GM18502 (cell line): ENCODE measurements at regions not wholly inside any gene's neighbourhood (a gene's known extent, or its start where the extent isn't known, plus 50 kb on each side); places are given as distances from the start of the nearest gene placed in this dataset.
A peak's percentile ranks its signal among the peaks of the same experiment; 100 is the strongest.
"Not testable (repeated sequence)": the region's sequence is repeated elsewhere in the genome, so short reads cannot be mapped to it uniquely, and the experiment has no call there.

Experiments used
- ATAC-seq: cut with Tn5 transposase; IDR thresholded peaks from one replicate; pipeline ENCODE4 v1.9.1; 2021; ENCODE audit warnings: mild to moderate bottlenecking; ENCODE audit not compliant: unreplicated experiment, poor library complexity

DNA sequence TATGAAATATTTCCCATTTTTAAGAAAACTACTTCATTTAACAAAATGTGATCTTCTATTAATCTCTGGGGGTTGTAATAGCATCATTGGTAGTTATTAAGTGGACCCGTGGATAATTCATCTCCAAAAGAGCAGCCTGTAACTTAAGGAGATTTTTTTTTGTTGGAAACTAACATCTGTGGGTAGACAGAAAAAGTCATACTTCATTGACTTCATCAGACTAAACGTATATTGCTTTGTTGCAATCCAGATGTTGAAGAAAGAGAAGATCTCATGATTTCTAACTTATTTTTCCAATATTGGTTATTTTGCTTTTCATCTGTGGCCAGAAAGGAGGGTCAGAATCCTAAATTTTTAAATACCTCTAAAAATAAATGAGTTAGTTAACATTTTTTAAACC is 296.5 kb upstream of the MIR17HG start:
- no peak for ATAC-seq

GRCh38 chr13:91052876-91053275 is 294.6 kb upstream of the MIR17HG start:
- no peak for ATAC-seq

GRCh38 chr13:91053318-91054065 is 294.0 kb upstream of the MIR17HG start:
- ATAC-seq = no peak

DNA sequence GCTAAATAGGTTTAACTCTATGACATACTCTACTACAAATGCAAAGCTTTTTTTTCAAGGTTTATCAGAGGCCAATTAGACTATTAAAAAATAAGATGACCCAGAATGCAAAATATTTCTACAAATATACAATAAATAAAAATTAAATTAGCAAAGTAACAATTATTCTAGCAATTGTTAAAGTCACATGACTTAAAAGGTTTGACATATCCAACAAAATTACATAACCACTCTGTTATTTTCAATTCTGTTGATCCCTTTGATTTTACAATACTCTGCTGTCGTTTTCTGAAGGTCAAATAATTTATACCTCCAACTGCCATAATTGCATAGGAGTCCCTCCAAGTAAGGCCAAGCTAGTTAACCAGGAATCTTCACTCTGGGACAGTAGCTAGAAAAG is 292.6 kb upstream of the MIR17HG start:
- ATAC-seq = no peak

GRCh38 chr13:91056746-91057145 is 290.7 kb upstream of the MIR17HG start:
- ATAC-seq = peak; percentile 88

DNA sequence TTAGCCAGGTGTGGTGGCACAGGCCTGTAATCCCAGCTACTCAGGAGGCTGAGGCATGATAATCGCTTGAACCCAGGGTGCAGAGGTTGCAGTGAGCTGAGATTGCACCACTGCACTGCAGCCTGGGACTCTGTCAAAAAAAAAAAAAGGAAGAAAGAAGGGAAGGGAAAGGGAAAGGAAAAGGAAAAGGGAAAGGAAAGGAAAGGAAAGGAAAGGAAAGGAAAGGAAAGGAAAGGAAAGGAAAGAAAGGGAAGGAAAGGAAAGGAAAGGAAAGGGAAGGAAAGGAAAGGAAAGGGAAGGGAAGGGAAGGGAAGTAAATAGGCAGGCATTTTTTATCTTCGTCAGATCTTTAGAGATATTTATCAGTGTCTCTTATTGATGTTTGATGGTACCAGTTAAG is 290.0 kb upstream of the MIR17HG start:
- ATAC-seq = not testable (repeated sequence)

GRCh38 chr13:91058066-91058465 is 289.4 kb upstream of the MIR17HG start:
- no peak for ATAC-seq

- no peak for ATAC-seq
Observed at GRCh38 chr13:91058919-91059318, 288.6 kb upstream of the MIR17HG start.

DNA sequence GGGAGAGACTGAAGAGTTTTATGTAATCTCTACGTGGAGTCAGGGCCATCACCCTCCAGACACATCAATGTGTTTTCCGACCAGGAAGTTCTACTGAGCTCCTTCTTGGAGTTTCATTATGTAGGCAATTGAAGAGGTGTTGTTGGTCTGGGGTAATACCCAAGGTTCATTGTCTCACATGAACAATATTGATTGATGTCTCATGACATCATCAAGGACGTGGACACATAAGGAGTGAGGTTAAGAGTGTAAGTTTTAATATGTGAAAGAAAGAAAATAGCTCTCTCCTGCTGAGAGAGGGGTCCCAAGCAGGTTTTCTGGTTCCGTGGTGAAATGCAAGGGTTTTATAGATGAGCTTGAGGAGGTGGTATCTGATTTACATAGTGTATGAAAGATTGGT is 280.7 kb upstream of the MIR17HG start:
- ATAC-seq = no peak

DNA sequence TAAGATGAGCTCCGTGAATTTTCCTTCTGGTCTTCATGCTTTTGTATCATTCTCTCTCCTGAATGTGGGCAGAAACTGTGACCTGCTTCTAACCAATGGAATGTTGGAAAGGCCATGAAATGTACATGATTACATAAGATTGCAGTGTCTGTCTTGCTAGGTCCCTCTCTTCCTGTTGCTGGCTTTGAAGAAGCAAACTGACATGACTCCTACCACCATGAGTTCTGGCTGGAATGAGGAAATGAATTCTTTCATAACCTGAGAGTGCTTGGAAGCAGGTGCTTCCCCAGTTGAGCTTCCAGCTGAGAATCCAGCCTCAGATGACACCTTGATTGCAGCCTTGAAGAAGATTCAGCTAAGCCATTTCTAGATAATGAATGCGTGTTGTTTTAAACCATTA is 275.0 kb upstream of the MIR17HG start:
- ATAC-seq = no peak

DNA sequence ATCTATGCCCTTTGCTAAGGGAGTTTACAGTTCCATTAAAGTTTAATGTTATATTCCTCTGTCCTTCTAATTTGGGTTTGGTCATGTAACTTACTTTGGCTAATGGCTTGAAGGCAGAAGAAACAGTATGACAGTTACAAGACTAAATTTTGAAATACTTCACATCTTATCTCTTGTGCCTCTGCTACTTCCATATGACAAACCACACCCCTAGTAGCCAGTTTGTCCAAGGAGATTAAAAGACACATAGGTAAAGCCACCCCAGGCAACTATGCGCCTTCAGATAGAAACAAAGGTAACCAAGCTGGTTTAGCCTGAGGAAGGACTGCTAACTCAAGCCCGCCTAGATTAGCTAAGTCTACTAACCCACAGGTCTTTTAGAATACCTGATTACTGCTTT is 273.4 kb upstream of the MIR17HG start:
- ATAC-seq = no peak

DNA sequence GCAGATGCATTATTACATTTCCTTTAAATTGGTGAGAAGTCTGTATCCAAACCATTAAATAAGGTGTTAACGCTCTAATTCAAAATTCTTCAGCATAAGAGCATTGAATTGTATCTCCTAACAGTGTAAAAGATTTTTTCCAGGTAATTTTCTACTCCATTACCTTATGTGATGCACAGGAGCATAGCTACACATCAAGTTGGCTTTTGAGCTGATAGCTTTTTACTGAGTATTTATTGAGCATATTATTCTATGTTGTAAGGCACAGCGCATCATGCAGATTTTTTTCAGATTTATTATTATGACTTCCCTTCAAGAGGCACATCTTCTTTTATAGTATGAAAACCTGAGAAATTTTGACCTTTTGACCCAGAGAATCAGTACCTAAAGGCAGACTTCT is 270.7 kb upstream of the MIR17HG start:
- no peak for ATAC-seq

- ATAC-seq = no peak
Observed at GRCh38 chr13:91078093-91078679, 269.3 kb upstream of the MIR17HG start.

GRCh38 chr13:91079176-91079575 is 268.3 kb upstream of the MIR17HG start:
- ATAC-seq = no peak

- ATAC-seq = no peak
Observed at GRCh38 chr13:91085127-91085526, 262.4 kb upstream of the MIR17HG start.

DNA sequence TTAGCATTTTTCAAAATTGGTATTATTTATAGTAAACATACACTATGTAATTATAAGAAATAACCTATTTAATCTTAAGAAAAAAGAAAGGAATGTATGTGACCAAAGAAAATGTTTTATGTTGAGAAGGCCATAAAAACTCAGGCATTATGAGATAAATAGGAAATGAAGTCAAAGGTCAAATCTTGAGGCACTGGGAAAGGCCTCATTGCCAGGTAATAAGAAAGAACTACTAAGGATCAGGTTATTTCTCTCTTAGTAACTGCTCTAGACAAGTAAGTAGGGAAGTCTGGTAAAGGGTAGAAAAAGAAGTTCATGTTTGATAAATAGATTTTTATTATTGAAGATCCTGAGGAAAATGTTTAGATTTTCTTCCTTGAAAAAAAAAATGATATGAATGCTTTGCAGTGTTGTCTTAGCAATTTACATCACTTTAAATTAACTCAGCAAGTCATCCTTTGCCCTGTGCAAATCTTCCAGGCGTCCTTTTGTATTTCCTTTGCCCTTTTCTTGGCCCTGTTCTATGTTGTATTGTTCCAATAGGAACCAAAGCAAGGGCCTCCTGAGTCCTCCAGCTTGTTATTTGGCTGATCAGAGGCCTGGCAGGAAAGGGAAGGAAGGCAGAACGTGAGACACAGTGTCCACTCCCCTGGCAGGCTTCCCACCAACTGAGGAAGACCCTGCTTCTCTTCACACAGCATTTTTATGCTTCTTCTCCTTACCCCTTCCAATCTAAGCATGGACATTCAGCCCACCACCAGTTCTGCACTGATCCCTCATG is 260.4 kb upstream of the MIR17HG start:
- no peak for ATAC-seq

DNA sequence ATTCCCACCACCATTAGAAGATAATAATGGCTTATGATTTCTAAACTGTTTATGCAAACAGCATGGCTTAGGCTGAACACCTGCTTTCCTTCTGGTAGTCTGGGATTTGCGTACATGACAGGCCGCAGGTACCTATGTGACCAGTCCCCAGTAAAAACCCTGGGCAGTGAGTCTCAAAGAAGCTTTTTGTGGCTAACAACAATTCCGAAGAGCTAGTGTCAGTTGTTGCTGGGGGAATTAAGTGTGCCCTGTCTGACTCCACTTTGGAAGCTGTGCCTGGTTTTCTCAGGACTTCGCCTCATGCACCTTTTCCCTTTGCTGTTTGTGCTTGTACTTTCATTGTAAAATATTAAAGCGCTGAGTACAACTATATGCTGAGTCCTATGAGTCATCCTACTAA is 250.2 kb upstream of the MIR17HG start:
- ATAC-seq = no peak

DNA sequence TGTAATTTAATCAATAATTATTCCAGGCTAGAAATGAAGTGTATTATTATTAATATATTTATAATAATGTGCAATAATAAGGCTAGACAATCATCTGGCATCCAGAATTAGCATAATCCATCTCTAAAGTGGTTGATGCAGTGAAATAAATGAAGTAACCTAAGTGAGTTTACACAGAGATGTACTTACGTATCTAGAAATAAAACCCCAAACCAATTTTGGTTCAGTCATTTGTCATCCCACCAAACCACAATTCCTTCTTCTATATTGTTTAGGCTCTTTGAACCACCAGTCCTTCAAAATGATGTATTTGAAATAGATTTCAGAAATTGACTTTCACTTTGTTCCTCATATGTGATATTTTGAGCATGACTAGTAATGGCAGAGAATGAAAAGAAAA is 247.6 kb upstream of the MIR17HG start:
- ATAC-seq = no peak

DNA sequence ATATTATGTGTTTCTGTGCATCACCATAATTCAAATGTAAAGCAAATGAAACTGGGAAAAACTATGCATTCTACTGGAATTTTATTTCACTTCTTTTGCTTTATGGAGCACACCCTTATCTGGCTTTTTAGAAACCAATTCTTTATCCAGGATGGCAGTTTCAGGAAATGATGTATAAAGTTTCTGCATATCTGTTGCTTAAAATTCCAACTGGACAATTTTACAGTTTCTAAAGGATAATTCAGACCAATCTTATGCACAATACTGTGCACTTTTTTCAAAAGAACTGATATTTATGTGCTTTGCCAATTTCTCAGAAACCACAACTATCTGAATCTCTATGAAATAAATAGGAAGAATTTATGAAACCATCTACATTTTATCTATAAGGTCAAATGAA is 246.5 kb upstream of the MIR17HG start:
- ATAC-seq = no peak

DNA sequence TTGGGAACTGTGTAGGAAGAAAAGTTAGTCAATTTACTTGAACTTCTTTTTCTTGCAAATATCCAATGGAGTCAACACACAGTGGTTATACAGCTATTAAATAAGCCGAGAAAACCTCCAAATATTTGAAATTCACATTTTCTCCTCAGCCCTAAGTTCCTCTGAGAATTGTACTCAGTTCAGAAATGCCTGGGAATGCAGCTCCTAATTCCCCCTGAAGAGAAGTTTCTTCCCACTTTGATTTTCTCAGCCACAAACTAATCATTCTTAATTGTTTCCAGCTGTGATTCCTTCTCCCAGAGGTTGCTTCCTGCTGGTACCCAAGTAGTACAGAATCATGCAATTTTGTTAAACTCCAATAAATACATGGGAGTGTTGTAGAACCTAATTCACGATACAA is 246.1 kb upstream of the MIR17HG start:
- no peak for ATAC-seq

GRCh38 chr13:91105270-91105669 is 242.2 kb upstream of the MIR17HG start:
- no peak for ATAC-seq

DNA sequence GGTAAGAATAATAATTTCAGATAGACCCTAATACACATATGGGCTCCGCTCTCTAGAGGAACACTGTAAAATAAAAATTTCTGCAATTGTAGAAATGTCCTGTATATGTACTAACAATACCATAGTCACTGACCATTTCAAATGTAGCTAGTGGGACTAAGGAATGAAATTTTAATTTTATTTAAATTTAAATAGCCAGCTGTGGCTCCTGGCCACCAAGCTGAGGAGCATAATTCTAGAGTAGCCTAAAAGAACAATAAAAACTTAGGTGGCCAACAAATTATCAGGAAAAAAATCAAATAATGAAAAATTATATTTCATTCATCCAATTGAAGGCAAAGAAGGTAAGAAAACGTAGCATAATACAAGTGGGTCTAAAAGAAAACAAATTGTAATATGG is 240.9 kb upstream of the MIR17HG start:
- no peak for ATAC-seq
